ENCODE measurements at regions not wholly inside any gene's neighbourhood (a gene's known extent, or its start where the extent isn't known, plus 50 kb on each side); places are given as distances from the start of the nearest gene placed in this dataset.

DNA sequence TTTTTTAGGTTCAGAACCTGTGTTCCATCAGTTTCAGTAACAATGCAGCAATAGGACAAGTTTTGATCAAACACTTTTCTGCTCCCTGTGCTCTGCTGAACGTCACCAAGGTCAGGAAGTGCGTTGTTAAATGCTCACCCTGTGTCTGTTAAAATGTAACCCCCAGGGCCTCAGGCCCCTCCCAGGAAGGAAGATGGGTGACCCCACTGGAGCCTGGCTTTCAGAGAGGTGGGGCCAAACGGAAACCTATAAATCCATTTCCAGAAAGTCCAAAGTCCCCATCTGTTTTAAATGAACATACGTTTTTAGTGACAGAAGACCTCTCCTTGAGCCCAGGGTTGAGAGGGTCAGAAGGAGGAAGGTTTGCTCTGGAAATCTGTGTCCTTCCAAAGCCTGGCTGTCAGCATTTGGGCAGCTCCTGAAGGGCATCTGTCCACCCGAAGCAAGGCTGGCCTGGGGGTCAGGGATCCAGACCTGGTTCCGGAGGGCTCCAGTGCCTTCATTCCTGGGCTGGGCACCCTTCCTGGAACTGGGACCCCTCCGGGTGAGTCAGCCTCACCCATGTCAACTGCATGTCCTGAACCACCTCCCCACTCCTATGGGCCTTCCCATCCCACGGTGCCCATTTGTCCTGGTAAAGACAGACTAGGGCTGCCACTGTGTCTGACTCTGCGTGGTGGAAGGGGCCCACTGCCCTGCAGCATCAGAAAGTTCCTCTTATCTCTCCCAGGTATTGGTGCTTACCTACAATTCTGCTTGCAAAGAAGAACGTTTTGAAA lies 117.4 kb upstream of the COPS8 start (continued):
- TF ChIP-seq ZNF598 (CRISPR knock-in tag; IDR thresholded peaks at IDR 0.05; ENCODE audit: borderline replicate concordance) (no peak; the same call in 1 of the 2 replicates), POLR2AphosphoS2 (IDR thresholded peaks at IDR 0.05; ENCODE audit: low read depth, low read length) (no peak), TFE3 (CRISPR knock-in tag; IDR thresholded peaks at IDR 0.05) (0 out of 2 replicates have a peak, but pooled peaks have one; percentile 30), ZNF703 (CRISPR knock-in tag; IDR thresholded peaks at IDR 0.05; ENCODE audit: borderline replicate concordance) (no peak; the same call in 1 of the 2 replicates), BRF2 (CRISPR knock-in tag; IDR thresholded peaks at IDR 0.05) (no peak; the same call in 1 of the 2 replicates), ATF6 (CRISPR knock-in tag; conservative IDR thresholded peaks at IDR 0.05) (no peak), ZNF775 (CRISPR knock-in tag; IDR thresholded peaks at IDR 0.05; ENCODE audit: borderline replicate concordance) (peak; percentile 85; the same call in 1 of the 2 replicates), ARNT2 (CRISPR knock-in tag; IDR thresholded peaks at IDR 0.05; ENCODE audit: low read depth) (no peak), TRIM22 (IDR thresholded peaks at IDR 0.05) (no peak), ZNF264 (CRISPR knock-in tag; IDR thresholded peaks at IDR 0.05) (no peak), NFKBIZ (CRISPR knock-in tag; IDR thresholded peaks at IDR 0.05) (0 out of 2 replicates have a peak, but pooled peaks have one; percentile 32), ZNF224 (CRISPR knock-in tag; IDR thresholded peaks at IDR 0.05) (no peak)
- TF ChIP-seq, protein P1, sequence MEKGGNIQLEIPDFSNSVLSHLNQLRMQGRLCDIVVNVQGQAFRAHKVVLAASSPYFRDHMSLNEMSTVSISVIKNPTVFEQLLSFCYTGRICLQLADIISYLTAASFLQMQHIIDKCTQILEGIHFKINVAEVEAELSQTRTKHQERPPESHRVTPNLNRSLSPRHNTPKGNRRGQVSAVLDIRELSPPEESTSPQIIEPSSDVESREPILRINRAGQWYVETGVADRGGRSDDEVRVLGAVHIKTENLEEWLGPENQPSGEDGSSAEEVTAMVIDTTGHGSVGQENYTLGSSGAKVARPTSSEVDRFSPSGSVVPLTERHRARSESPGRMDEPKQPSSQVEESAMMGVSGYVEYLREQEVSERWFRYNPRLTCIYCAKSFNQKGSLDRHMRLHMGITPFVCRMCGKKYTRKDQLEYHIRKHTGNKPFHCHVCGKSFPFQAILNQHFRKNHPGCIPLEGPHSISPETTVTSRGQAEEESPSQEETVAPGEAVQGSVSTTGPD (CRISPR knock-in tag; IDR thresholded peaks at IDR 0.05) = no peak
- TF ChIP-seq, protein P2, sequence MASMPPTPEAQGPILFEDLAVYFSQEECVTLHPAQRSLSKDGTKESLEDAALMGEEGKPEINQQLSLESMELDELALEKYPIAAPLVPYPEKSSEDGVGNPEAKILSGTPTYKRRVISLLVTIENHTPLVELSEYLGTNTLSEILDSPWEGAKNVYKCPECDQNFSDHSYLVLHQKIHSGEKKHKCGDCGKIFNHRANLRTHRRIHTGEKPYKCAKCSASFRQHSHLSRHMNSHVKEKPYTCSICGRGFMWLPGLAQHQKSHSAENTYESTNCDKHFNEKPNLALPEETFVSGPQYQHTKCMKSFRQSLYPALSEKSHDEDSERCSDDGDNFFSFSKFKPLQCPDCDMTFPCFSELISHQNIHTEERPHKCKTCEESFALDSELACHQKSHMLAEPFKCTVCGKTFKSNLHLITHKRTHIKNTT (CRISPR knock-in tag; IDR thresholded peaks at IDR 0.05) = no peak
- TF ChIP-seq, protein P3, sequence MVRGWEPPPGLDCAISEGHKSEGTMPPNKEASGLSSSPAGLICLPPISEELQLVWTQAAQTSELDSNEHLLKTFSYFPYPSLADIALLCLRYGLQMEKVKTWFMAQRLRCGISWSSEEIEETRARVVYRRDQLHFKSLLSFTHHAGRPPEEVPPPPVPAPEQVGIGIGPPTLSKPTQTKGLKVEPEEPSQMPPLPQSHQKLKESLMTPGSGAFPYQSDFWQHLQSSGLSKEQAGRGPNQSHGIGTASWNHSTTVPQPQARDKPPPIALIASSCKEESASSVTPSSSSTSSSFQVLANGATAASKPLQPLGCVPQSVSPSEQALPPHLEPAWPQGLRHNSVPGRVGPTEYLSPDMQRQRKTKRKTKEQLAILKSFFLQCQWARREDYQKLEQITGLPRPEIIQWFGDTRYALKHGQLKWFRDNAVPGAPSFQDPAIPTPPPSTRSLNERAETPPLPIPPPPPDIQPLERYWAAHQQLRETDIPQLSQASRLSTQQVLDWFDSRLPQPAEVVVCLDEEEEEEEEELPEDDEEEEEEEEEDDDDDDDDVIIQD (CRISPR knock-in tag; IDR thresholded peaks at IDR 0.05; ENCODE audit: low read depth) = peak; percentile 81; the same call in 1 of the 2 replicates
- TF ChIP-seq, protein P4, sequence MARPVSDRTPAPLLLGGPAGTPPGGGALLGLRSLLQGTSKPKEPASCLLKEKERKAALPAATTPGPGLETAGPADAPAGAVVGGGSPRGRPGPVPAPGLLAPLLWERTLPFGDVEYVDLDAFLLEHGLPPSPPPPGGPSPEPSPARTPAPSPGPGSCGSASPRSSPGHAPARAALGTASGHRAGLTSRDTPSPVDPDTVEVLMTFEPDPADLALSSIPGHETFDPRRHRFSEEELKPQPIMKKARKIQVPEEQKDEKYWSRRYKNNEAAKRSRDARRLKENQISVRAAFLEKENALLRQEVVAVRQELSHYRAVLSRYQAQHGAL (CRISPR knock-in tag; IDR thresholded peaks at IDR 0.05; ENCODE audit: not compliant biosample characterization) = no peak

Data from HepG2 (cell line).